HG03025 (cell line): ENCODE measurements at regions not wholly inside any gene's neighbourhood (a gene's known extent, or its start where the extent isn't known, plus 50 kb on each side); places are given as distances from the start of the nearest gene placed in this dataset.

ENCODE experiments used
- ATAC-seq: cut with Tn5 transposase; IDR thresholded peaks from one replicate; pipeline ENCODE4 v1.9.1; 2021; ENCODE audit warnings: mild to moderate bottlenecking, moderate library complexity; ENCODE audit not compliant: unreplicated experiment, low FRiP score

DNA sequence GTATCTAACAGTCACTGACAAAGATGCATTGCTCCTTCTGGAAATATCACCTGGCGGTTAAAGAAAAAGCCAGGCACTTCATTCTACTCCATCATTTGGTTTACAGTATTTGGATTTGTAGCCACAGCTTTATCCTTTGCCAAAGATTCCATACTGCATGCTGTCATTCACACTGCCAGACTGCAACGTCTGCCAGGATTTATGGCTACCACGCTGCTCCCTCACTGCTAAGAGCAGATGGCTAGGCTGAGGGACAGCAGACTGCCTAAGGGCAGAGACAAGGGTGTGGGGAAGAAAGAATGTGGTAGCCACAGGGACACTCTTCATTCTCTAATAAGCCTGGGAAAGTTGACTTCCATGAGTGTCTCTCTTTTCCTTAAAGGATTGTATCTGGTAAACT lies 1047.0 kb downstream of the TUSC7 start:
- no peak for ATAC-seq

DNA sequence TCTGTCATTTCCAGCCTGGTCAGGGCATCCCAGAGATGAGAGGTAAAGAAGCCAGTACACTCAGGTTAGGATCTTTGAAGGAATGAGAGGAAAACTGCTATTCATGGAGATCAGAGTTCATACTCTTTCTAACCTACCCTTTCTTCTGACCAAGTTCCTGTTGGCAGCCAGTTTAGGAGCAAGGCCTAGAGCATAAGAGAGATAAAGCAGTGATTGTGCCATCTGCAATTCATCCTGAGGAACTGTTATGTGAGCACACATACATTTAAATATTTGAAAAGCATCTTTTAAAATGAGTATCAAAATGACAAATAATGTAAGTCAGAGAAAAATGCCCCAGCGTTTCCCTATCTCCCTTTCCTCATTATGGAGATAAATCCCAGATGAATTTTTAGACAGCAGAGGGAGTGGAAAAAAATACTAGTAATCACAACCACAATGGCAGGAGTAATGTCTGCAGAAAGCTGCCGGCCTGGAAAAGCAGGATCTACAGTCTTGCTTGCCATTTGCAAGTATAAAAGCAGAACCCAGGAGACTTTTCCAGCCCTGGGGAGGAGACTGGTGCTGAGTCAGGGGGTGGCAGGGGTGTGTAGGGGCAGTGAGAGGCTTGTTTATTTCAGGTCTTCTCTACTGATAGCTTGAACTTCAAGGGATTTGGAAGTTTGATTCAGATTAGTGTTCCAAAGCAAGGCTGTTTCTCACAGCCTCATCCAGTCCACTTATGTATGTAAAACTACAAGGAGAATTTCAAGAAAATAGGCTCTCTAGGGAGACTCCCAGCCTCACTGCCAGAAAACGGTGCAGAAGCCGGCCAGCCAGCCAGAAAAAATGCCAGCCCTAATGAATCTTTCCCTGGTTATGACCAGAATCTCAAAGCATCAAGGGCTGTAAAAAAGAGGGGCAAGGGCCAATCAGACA lies 1052.4 kb downstream of the TUSC7 start:
- no peak for ATAC-seq

DNA sequence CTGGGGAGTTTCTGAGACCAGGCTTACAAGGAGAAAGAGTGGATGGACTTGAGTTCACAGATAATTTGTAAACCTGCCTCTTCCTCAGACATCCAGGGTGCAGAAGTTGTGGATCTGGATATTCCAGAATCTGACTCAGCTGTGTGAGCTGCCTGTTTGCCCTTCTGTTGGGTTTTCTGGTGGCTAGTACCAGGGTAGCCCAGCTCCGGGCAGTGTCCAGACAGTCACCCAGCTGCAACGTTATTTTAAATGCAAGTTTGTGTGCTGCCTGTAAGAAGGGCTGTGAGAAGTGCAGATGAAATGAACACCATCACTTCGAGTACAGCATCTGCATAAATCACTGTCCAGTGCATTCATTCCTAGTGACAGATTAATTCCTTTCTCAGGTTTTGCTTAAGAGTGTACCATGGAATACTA lies 1053.0 kb downstream of the TUSC7 start:
- no peak for ATAC-seq

DNA sequence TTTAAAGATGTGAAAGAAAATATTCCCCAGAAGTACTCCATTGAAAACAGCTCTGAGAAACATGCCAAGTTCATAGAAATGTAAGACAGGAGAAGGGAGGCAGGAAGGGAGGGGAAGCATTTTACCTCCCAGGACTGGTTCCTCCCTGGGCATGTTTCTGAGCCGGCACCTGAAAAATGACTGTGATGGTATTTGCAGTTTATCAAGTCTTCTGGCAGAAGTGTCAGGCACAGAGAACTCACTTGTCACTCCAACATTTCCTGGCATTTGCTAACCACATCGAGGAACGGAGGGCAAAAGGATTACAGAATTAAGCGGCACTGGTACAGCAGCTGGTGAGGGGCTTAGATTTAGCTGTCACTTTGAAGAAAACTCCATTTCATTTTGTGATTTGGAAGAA lies 1054.0 kb downstream of the TUSC7 start:
- no peak for ATAC-seq

DNA sequence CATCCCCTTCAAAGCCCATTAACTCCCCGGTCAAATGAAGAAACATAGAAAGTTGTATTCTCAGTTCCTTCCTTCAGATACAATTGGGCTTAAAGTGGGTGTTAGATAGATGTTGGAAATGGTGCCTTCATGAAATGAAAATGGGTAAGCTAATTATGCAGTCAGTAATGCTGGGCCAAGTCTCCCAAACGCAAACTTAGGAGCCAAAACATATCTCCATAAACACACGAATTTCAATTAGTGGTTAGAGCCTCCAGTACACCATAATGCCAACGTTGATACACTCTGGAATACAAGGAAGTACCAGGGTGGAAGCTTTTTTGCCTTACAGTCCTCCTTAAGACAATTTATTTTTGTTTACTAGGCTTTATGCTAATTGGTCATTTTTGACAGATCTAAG lies 1059.0 kb downstream of the TUSC7 start:
- no peak for ATAC-seq

DNA sequence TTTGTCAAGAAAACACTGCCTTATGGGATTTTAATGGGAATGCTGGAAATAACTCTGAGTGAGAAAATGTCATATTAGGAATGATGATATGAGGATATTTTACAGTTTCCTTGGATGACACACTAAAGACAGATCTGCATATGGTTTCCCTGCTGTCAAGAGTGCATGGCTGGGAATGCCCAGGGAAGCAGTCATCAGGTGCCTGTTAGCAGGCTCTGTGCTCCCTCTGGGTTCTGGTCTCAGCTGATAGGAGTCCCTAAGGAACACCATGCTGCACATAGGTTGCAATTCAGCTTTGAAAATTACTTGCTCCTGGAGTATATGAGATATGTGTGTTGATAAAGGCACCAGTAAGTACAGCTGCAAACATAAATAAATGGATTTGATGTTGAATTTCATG lies 1064.6 kb downstream of the TUSC7 start:
- no peak for ATAC-seq

DNA sequence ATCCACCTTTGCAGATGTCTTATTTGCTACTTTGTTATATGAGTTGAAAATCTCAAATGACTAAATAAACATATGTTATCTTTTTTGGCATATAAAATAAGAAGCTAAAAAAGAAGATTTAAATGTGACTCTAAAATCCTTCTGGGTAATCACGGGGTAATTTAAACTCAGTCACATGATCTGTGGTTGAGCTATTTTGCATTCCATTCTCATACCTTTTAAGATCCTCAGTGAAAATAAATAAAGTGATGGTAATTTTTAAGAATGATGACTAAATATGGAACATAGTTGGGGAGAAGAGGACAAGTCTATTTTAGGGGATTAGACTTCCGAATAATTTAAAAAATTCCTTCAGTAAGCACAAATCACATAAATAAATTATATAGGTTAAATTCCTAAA lies 1076.8 kb downstream of the TUSC7 start:
- no peak for ATAC-seq

DNA sequence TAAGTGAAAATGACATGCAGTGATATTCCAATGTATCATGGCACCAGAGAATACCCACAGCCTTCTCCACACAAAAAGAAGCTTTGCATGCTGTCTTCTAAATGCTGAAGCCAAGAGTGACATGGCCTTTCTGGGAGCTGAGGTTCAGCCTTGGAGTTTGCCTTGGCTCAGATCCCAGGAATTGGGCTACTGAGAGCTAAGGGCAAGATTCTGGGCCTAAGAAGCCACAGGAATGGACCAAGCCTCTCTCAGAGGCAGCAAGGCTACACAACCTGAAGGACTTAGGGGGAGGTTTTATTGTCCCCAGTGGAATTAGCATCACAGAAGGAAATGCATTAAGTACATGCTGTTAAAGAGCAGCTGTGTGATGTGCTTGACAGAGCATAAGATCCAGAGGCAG lies 1078.5 kb downstream of the TUSC7 start:
- no peak for ATAC-seq

DNA sequence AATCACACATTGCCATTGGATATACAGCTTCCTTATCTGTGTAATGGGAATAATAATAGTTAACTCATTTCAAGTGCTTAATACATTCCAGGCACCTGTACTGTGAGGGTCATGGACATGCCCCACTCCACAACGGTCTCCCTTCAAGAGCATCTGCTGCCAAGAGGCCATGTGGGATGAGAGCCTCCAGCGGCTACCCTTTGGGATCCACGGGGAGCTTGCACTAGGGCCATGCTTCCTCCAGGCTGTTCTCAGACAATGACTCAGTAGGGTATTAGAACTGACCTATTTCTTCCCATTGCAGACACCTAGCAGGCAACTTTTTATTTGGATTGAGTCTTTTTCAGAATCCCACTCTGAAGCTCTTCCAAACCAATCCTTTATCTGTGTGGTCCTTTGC lies 1078.9 kb downstream of the TUSC7 start:
- no peak for ATAC-seq

DNA sequence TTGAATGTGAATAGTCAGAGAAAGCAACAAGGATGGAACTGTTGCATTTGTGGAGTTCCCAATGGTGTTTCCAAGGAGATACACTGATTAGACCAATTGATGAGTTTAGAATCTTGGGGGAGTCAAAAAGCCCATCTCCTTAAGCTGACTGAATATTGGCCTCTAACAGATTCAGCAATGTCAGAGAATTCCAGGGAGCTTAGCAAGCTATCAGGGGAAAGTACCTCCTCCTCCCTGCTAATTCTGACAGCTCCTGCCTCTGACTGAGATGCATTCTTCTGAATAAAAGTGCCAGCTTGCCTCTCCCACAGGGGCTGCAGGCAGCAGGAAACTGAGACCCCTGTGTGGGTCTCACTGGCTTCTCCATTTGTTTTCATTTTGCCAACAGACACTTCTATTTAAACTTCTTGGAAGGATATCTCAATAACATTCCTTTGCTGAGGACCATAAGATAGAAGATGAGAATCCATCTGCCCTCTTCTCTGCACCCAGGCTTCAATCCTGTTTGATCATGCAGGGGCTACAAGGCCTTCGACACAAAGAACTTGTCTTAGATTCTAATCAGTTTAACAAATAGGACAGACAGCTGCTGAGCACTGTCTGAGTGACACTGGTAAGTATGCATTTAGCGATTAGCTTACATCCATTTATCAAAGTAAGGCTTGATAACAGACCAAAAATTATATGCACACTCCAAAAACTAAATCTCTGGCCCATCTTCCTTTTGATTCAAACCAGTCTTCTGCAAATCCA lies 1080.8 kb downstream of the TUSC7 start:
- ATAC-seq, result no peak

DNA sequence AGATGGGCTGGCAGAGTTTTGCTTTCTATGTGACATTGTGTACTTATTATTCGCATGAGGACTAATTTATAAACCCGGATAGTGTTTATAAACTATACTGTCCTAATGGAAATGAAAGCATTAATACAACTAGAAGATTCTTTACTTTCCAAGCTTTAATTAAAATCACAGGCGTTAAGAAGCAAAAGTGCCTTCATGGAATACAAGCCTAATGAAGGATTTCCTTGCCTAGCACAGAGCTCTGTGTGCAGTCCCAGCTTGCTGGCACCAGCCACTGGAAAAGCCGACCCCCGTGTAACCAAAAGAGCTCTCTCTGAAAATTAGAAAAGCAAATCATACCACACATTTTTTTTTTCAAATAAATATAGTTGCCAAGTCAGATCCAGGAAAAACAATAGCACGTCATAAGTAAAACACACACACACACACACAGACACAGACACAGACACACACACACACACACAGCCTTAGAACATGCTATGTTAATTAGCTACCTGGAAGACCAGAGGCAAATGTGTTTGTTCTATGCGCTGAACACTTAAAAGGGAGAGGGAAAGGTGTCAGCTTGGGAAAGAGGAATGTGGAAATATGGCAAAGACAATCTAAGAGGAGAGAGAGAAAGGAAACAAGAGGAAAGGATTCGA lies 1084.2 kb downstream of the TUSC7 start:
- no peak for ATAC-seq

DNA sequence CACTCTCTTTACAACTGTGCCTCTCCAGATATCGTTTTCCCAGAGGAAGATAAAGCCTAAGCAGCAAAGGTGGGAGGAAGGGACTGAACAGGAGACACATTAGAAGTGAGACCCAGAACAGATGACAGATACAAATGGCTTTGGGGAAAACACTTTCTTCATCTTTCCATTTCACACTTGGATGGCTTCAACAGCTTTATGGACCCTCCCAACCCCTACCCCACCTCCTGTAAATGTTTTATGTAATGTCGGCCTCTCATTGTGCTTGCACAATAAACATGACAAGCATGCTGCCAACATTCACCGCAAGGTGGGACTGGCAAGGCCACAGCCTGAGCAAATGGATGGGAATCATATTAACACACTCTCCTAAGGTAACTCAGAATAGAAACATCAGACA lies 1088.6 kb downstream of the TUSC7 start:
- no peak for ATAC-seq

DNA sequence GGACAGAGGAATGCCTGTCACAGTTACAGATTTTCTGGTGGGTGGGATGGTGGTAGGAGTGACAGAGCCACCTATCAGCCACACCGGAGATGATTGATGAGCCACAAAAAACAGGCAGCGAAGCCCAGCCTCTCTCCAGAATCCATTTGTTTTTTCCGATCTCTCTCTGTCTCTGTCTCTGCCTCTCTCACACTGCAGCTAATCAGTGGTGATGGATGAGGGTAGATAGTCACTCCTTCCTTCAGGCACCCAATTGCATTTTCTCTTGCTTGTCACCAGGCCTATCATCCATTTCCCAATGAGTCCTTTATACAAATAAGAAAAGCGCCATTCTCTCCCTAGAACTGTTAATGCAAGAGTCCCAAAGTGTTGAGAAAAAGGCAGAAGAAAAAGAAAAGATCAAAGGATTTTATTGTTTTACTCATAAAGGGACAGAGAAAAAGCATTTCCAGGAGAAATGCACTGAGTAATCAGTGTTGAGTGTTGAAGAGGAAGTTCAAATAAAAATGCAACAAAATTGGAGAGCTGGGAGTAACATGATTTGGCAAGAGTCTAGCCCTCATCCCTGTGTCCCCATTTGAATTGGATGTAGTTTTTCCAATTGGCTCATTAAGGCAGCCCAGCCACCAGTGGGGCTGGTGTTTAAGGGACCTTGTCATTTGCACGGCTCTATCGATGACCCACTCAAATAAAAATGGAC lies 1089.3 kb downstream of the TUSC7 start:
- no peak for ATAC-seq

DNA sequence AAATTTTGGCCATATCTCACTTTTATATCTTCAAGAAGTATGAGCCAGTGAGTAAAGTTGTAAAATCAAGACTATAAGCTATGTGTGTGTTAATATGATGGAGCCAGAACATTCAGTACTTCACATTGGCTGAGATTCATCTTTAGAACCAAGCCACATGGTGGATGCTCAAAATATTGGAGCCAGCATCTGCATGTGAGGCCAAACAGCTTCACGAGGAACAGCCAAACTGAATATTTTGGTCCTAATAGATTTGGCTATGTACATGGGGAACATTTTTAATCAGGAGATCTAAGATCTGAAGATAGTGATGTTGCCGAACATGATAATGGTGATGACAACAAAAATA lies 1089.8 kb downstream of the TUSC7 start:
- no peak for ATAC-seq

DNA sequence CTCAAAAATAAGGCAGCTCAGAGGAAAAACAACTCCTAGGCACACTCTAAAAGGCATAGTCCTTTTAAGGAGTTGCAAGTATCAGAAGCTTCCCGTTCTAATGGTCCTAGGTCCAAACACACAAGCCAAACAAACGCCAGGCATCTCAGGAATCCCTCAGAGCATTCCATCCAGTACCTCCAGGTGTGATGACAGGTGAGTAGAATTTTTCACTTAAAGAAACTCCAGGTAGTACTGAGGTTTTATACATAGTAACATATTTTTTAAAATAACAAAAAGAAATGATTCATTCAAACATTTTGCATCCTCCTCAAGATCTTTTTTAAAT lies 1092.3 kb downstream of the TUSC7 start:
- ATAC-seq, result no peak

DNA sequence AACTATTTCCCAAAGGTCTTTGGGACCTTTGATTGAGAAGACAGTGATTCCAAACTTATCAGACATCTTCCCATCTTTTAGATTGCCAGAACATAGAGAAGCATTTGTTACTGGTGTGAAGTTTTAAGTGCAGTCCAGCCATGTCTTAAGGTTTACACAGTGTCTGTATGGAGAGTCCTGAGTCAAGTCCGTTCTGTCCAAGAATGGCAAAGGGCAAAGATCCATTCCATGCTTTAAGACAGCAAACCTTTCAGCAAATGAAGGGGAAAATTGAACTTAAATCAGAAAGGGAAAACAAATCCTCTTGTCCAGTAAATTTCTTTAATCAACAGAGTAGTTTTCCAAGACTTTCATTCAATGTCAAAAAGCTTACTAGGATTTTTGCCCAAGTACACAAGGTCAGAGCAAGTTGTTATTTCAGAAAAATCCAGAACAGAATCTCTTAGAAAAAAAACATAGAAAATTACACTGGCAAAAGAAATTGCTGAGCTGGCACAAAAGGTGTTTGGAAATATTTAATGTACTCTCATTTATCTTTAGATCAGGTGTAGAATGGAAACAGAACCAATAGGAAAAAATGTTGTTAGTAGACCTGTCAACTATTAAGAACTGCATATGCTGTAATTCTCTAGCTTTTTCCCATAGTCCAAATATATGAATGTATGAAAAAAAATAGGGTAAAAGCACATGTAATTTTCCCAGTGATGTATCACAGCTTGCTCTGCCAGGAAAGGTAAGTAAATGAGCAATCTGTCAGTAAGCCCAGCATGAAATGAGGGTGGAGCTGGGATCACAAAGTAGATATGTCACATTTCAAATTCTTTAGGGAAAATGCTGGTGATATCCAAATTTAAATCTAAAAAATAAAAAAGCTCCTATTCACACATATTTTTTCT lies 1099.9 kb downstream of the TUSC7 start:
- ATAC-seq, result no peak

DNA sequence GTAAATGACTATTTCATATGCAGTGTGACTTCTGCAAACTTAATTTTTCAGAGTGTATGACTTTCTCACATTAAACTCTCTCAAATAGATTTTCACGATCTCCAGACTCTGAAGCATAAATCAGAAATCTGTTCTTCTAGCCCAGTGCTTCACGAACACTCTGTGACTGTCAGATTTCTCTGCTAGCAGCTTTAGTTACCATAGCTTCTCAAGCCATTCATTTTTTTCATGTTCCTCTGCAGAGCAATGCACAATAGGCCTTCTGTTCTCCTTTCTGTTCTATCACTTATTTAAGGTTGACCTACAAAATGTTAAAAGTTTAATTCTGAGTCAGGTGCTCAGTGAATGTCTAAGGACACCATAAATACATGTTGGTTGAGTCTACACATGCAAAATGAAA lies 1102.2 kb downstream of the TUSC7 start:
- no peak for ATAC-seq

DNA sequence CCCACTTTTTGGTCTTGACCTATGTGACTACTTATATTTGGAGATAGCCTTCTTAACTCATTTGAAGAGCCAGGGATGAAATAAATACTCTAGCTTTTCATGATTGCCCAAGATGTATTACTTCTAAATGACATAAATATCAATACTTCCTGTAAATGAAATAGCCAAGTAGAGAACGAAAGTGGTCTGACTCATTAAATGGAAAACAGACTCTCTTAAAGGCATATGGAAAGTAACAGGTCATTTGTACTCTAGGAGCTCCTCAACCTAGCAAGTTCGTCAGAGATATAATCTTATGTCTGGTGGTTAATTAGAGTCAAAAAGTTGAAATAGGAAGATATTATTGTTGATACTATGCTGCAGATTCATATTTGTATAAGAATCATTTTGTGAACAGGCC lies 1105.4 kb downstream of the TUSC7 start:
- ATAC-seq, result no peak

DNA sequence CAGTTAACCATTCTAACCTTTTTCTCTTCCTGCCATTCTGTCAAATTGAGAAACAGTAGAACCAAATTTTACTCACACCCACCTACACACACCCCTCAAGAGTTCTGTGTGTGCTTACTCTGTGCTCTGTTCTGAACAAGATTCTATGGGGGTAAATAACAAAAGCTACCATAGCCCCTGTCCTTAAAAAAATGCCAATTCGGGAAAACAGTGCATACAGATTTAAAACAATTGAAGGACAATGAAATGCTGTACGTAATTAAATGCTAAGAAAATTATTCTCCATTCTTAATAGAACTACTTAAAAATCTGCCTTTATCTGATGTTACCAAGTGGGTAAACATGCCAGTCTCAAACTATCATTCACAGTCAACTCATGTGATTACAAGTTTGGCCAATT lies 1107.5 kb downstream of the TUSC7 start:
- no peak for ATAC-seq

DNA sequence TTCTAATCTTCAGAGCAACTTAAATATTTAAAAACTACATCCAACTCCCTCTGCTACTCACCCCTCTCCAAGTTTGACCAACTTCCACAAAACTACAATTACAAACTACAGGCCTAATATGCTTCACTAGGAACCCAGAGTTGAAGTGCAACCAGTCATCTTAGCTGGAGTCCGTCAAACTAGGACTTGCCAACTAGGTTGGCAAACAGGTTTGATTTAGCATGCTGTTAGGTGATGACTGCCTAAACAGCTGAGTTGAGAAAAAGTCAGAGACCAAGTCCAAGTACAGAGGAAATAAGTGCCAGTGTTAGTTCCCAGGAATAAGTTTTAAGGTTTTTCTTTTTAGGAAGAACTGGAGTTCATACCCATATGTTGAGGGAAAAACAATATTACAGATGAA lies 1109.0 kb downstream of the TUSC7 start:
- no peak for ATAC-seq
